ENCODE measurements at regions not wholly inside any gene's neighbourhood (a gene's known extent, or its start where the extent isn't known, plus 50 kb on each side); places are given as distances from the start of the nearest gene placed in this dataset.

- no peak for TF ChIP-seq YY1 (IDR thresholded peaks at IDR 0.05; ENCODE audit: low read depth)
- no peak for TF ChIP-seq FOXM1 (IDR thresholded peaks at IDR 0.05; ENCODE audit: borderline replicate concordance, low read depth)
- no peak for TF ChIP-seq TCF12 (IDR thresholded peaks at IDR 0.05; ENCODE audit: low read depth)
- no peak for TF ChIP-seq TEAD4 (IDR thresholded peaks at IDR 0.05)
- no peak for TF ChIP-seq NFIC (IDR thresholded peaks at IDR 0.05)
- TF ChIP-seq USF1 (IDR thresholded peaks at IDR 0.05): no peak
- no peak for TF ChIP-seq ZBTB7A (IDR thresholded peaks at IDR 0.05; ENCODE audit: low read depth)
- TF ChIP-seq EP300 (IDR thresholded peaks at IDR 0.05; ENCODE audit: borderline replicate concordance): no peak
- no peak for TF ChIP-seq CEBPB (IDR thresholded peaks at IDR 0.05)
- no peak for TF ChIP-seq MAX (IDR thresholded peaks at IDR 0.05)
Measured at GRCh38 chr14:29163109-29163508, 396.5 kb downstream of the FOXG1 start.

- TF ChIP-seq YY1 (IDR thresholded peaks at IDR 0.05; ENCODE audit: low read depth) (no peak), CEBPB (IDR thresholded peaks at IDR 0.05) (no peak), USF1 (IDR thresholded peaks at IDR 0.05) (no peak), TCF12 (IDR thresholded peaks at IDR 0.05; ENCODE audit: low read depth) (no peak), EGR1 (IDR thresholded peaks at IDR 0.05) (no peak), ZBTB7A (IDR thresholded peaks at IDR 0.05; ENCODE audit: low read depth) (no peak), EP300 (IDR thresholded peaks at IDR 0.05; ENCODE audit: borderline replicate concordance) (no peak), MAX (IDR thresholded peaks at IDR 0.05) (no peak), TEAD4 (IDR thresholded peaks at IDR 0.05) (no peak), REST (IDR thresholded peaks at IDR 0.05; ENCODE audit: low read depth) (no peak), RAD21 (IDR thresholded peaks at IDR 0.05; ENCODE audit: low read depth) (no peak), CREB1 (IDR thresholded peaks at IDR 0.05; ENCODE audit: low read depth) (no peak), NFIC (IDR thresholded peaks at IDR 0.05) (no peak), FOXM1 (IDR thresholded peaks at IDR 0.05; ENCODE audit: borderline replicate concordance, low read depth) (no peak), TAF1 (IDR thresholded peaks at IDR 0.05; ENCODE audit: low read depth) (no peak)
Measured at GRCh38 chr14:29165431-29165830, 398.8 kb downstream of the FOXG1 start.

GRCh38 chr14:29166507-29166906 lies 399.9 kb downstream of the FOXG1 start:
- TF ChIP-seq RAD21 (IDR thresholded peaks at IDR 0.05; ENCODE audit: low read depth): peak; percentile 10; the same call in 1 of the 2 replicates
- TF ChIP-seq YY1 (IDR thresholded peaks at IDR 0.05; ENCODE audit: low read depth): no peak

- TF ChIP-seq REST (IDR thresholded peaks at IDR 0.05; ENCODE audit: low read depth): no peak
- TF ChIP-seq YY1 (IDR thresholded peaks at IDR 0.05; ENCODE audit: low read depth): no peak
- no peak for TF ChIP-seq NFIC (IDR thresholded peaks at IDR 0.05)
- no peak for TF ChIP-seq EP300 (IDR thresholded peaks at IDR 0.05; ENCODE audit: borderline replicate concordance)
- no peak for TF ChIP-seq CEBPB (IDR thresholded peaks at IDR 0.05)
- no peak for TF ChIP-seq FOXM1 (IDR thresholded peaks at IDR 0.05; ENCODE audit: borderline replicate concordance, low read depth)
- no peak for TF ChIP-seq MAX (IDR thresholded peaks at IDR 0.05)
- TF ChIP-seq RAD21 (IDR thresholded peaks at IDR 0.05; ENCODE audit: low read depth): no peak
- TF ChIP-seq USF1 (IDR thresholded peaks at IDR 0.05): no peak
- TF ChIP-seq TCF12 (IDR thresholded peaks at IDR 0.05; ENCODE audit: low read depth): no peak
- TF ChIP-seq TAF1 (IDR thresholded peaks at IDR 0.05; ENCODE audit: low read depth): no peak
- no peak for TF ChIP-seq TEAD4 (IDR thresholded peaks at IDR 0.05)
- TF ChIP-seq ZBTB7A (IDR thresholded peaks at IDR 0.05; ENCODE audit: low read depth): no peak
Measured at GRCh38 chr14:29168149-29168548, 401.6 kb downstream of the FOXG1 start.

- TF ChIP-seq TAF1 (IDR thresholded peaks at IDR 0.05; ENCODE audit: low read depth) (no peak), ZBTB7A (IDR thresholded peaks at IDR 0.05; ENCODE audit: low read depth) (no peak), MAX (IDR thresholded peaks at IDR 0.05) (no peak), CEBPB (IDR thresholded peaks at IDR 0.05) (no peak), YY1 (IDR thresholded peaks at IDR 0.05; ENCODE audit: low read depth) (no peak)
Measured at GRCh38 chr14:29169408-29169807, 402.8 kb downstream of the FOXG1 start.
